ENCODE measurements at regions not wholly inside any gene's neighbourhood (a gene's known extent, or its start where the extent isn't known, plus 50 kb on each side); places are given as distances from the start of the nearest gene placed in this dataset.

GRCh38 chr11:131186629-131187101 is 183.8 kb upstream of the NTM start:
- no peak overlapping the region for H3K27ac ChIP-seq
- TF ChIP-seq CTCF (conservative IDR thresholded peaks at IDR 0.05) = no peak

GRCh38 chr11:131190446-131190845 is 180.0 kb upstream of the NTM start:
- no peak overlapping the region for H3K27ac ChIP-seq
- TF ChIP-seq CTCF (conservative IDR thresholded peaks at IDR 0.05) = no peak

- TF ChIP-seq CTCF (conservative IDR thresholded peaks at IDR 0.05) = no peak
These were observed 178.8 kb upstream of the NTM start for GRCh38 chr11:131191606-131192005.

GRCh38 chr11:131192628-131193027 is 177.8 kb upstream of the NTM start:
- TF ChIP-seq CTCF (conservative IDR thresholded peaks at IDR 0.05) = no peak
- no peak overlapping the region for H3K27ac ChIP-seq

More at GRCh38 chr11:131191606-131192005, 178.8 kb upstream of the NTM start:
- H3K27ac ChIP-seq = no peak overlapping the region

- H3K27ac ChIP-seq = no peak overlapping the region
- no peak for TF ChIP-seq CTCF (conservative IDR thresholded peaks at IDR 0.05)
These were observed 177.3 kb upstream of the NTM start for GRCh38 chr11:131193031-131193501.

GRCh38 chr11:131194726-131195125 is 175.7 kb upstream of the NTM start:
- peak overlapping the region; percentile 71; the same call in 1 of the 2 replicates for H3K27ac ChIP-seq
- TF ChIP-seq CTCF (conservative IDR thresholded peaks at IDR 0.05) = no peak

- no peak for TF ChIP-seq CTCF (conservative IDR thresholded peaks at IDR 0.05)
- H3K27ac ChIP-seq = peak overlapping the region; percentile 71
These were observed 174.5 kb upstream of the NTM start for GRCh38 chr11:131195661-131196517.

Measured in VCaP (cell line).